ENCODE measurements at regions not wholly inside any gene's neighbourhood (a gene's known extent, or its start where the extent isn't known, plus 50 kb on each side); places are given as distances from the start of the nearest gene placed in this dataset.
"Not testable (repeated sequence)": the region's sequence is repeated elsewhere in the genome, so short reads cannot be mapped to it uniquely, and the experiment has no call there.

- H3K27me3 ChIP-seq = no peaks in the 10 kb centered on the region
- no peak overlapping the region for H3K4me3 ChIP-seq (replicated peaks in 1 of 3)
- DNase-seq = no peak
- intact Hi-C loops (cut with DNase I) = no loop called here
- TF ChIP-seq POLR2A (IDR thresholded peaks at IDR 0.05) (no peak), CTCF (IDR thresholded peaks at IDR 0.05) (no peak)
- no peaks in the 10 kb centered on the region for H3K36me3 ChIP-seq
- no peak overlapping the region for H3K27ac ChIP-seq
- H3K4me1 ChIP-seq = no peaks in the 10 kb centered on the region
- WGBS, 2 donors = 87 to 89% methylated on average over 5 of the region's 5 CpGs
- no peaks in the 10 kb centered on the region for H3K9me3 ChIP-seq
Observed at GRCh38 chr6:135722679-135723078, 128.8 kb upstream of the PDE7B start.

GRCh38 chr6:135728589-135728988, 122.9 kb upstream of the PDE7B start:
- H3K4me1 ChIP-seq = no peaks in the 10 kb centered on the region
- 79 to 92% methylated on average over 2 of the region's 2 CpGs for WGBS, 2 donors
- no peaks in the 10 kb centered on the region for H3K36me3 ChIP-seq
- no peaks in the 10 kb centered on the region for H3K9me3 ChIP-seq
- no peak overlapping the region for H3K27ac ChIP-seq
- no peaks in the 10 kb centered on the region for H3K27me3 ChIP-seq
- TF ChIP-seq POLR2A (IDR thresholded peaks at IDR 0.05) (no peak), CTCF (IDR thresholded peaks at IDR 0.05) (no peak)
- intact Hi-C loops (cut with DNase I) = no loop called here
- no peak for DNase-seq
- no peak overlapping the region for H3K4me3 ChIP-seq (replicated peaks in 1 of 3)

GRCh38 chr6:135731116-135731515, 120.4 kb upstream of the PDE7B start:
- H3K36me3 ChIP-seq = no peaks in the 10 kb centered on the region
- TF ChIP-seq POLR2A (IDR thresholded peaks at IDR 0.05) (no peak), CTCF (IDR thresholded peaks at IDR 0.05) (no peak)
- no peaks in the 10 kb centered on the region for H3K4me1 ChIP-seq
- no peak overlapping the region for H3K4me3 ChIP-seq (replicated peaks in 1 of 3)
- no peaks in the 10 kb centered on the region for H3K27me3 ChIP-seq
- no peaks in the 10 kb centered on the region for H3K9me3 ChIP-seq
- no peak for DNase-seq
- intact Hi-C loops (cut with DNase I) = no loop called here
- WGBS, 2 donors = 92 to 97% methylated on average over 3 of the region's 3 CpGs
- no peak overlapping the region for H3K27ac ChIP-seq

GRCh38 chr6:135736351-135736750, 115.2 kb upstream of the PDE7B start:
- H3K27me3 ChIP-seq; H3K4me1 ChIP-seq; H3K4me3 ChIP-seq (replicated peaks in 1 of 3); H3K27ac ChIP-seq; intact Hi-C loops (cut with DNase I); H3K9me3 ChIP-seq; H3K36me3 ChIP-seq: not testable (repeated sequence)
- WGBS, 2 donors = 65 to 75% methylated on average over 6 of the region's 6 CpGs
- DNase-seq = peak; percentile 3 to 4

GRCh38 chr6:135738636-135739035, 112.9 kb upstream of the PDE7B start:
- no peak overlapping the region for H3K4me3 ChIP-seq (replicated peaks in 1 of 3)
- DNase-seq = no peak
- no peak overlapping the region for H3K27ac ChIP-seq
- intact Hi-C loops (cut with DNase I) = no loop called here
- TF ChIP-seq CTCF (IDR thresholded peaks at IDR 0.05) = no peak
- TF ChIP-seq POLR2A (IDR thresholded peaks at IDR 0.05) = no peak
- H3K27me3 ChIP-seq = no peaks in the 10 kb centered on the region
- H3K4me1 ChIP-seq = no peaks in the 10 kb centered on the region
- no peaks in the 10 kb centered on the region for H3K9me3 ChIP-seq
- 22 to 37% methylated on average over 1 of the region's 1 CpG for WGBS, 2 donors
- no peaks in the 10 kb centered on the region for H3K36me3 ChIP-seq

- DNase-seq = no peak
- H3K4me1 ChIP-seq = no peaks in the 10 kb centered on the region
- no peaks in the 10 kb centered on the region for H3K9me3 ChIP-seq
- H3K27me3 ChIP-seq = no peaks in the 10 kb centered on the region
- H3K4me3 ChIP-seq (replicated peaks in 1 of 3) = no peak overlapping the region
- intact Hi-C loops (cut with DNase I) = no loop called here
- TF ChIP-seq POLR2A (IDR thresholded peaks at IDR 0.05) = no peak
- TF ChIP-seq CTCF (IDR thresholded peaks at IDR 0.05) = no peak
- WGBS, 2 donors = 57 to 63% methylated on average over 7 of the region's 7 CpGs
- no peaks in the 10 kb centered on the region for H3K36me3 ChIP-seq
- no peak overlapping the region for H3K27ac ChIP-seq
Observed at GRCh38 chr6:135739288-135739687, 112.2 kb upstream of the PDE7B start.

All from thyroid gland (tissue), 4 donors.